ENCODE measurements at regions not wholly inside any gene's neighbourhood (a gene's known extent, or its start where the extent isn't known, plus 50 kb on each side); places are given as distances from the start of the nearest gene placed in this dataset.

GRCh38 chr10:4545062-4545461, 280.9 kb upstream of the AKR1E2 start (continued):
- TF ChIP-seq ZNF707 (tag by site-specific recombination; IDR thresholded peaks at IDR 0.05) (no peak), BCL6B (tag by site-specific recombination; IDR thresholded peaks at IDR 0.05) (no peak), ZNF280C (tag by site-specific recombination; IDR thresholded peaks at IDR 0.05) (no peak), ZNF544 (tag by site-specific recombination; IDR thresholded peaks at IDR 0.05) (no peak), ELK4 (IDR thresholded peaks at IDR 0.05; ENCODE audit: borderline replicate concordance, low read depth, low read length) (no peak), ZSCAN5A (tag by site-specific recombination; IDR thresholded peaks at IDR 0.05) (no peak)

GRCh38 chr10:4543938-4544533, 282.0 kb upstream of the AKR1E2 start:
- TF ChIP-seq ZNF596 (tag by site-specific recombination; IDR thresholded peaks at IDR 0.05), result no peak
- no peak for TF ChIP-seq ZNF521 (tag by site-specific recombination; IDR thresholded peaks at IDR 0.05)
- no peak for TF ChIP-seq SP3 (tag by site-specific recombination; IDR thresholded peaks at IDR 0.05)
- no peak for TF ChIP-seq ZNF580 (tag by site-specific recombination; IDR thresholded peaks at IDR 0.05)
- TF ChIP-seq ZNF175 (tag by site-specific recombination; IDR thresholded peaks at IDR 0.05), result no peak
- no peak for TF ChIP-seq ZNF138 (tag by site-specific recombination; IDR thresholded peaks at IDR 0.05; ENCODE audit: borderline replicate concordance)
- TF ChIP-seq ZBTB21 (tag by site-specific recombination; IDR thresholded peaks at IDR 0.05), result no peak
- no peak for TF ChIP-seq ZNF654 (tag by site-specific recombination; IDR thresholded peaks at IDR 0.05; ENCODE audit: low read depth)
- POLR2A ChIA-PET, result no interaction called here
- no peak overlapping the region for H3K27ac ChIP-seq (ENCODE audit: extremely low read depth, low read depth, low read length)
- no peaks in the 10 kb centered on the region; the same call in 1 of the 2 replicates for H3K9me3 ChIP-seq (ENCODE audit: control insufficient read depth, insufficient read depth, low read depth, low read length)
- CTCF ChIA-PET, result no interaction called here
- H3K4me1 ChIP-seq (ENCODE audit: control insufficient read depth, insufficient read depth, low read length), result no peaks in the 10 kb centered on the region
- no peak overlapping the region for H3K4me3 ChIP-seq (ENCODE audit: low read depth, low read length)
- H3K36me3 ChIP-seq (ENCODE audit: control insufficient read depth in 2 of 2, insufficient read depth in 1 of 2, low read length in 2 of 2), result no peaks in the 10 kb centered on the region

GRCh38 chr10:4541292-4541691, 284.7 kb upstream of the AKR1E2 start:
- POLR2A ChIA-PET, result no interaction called here
- Histone ChIP-seq H3K4me3 (ENCODE audit: low read depth, low read length) (no peak overlapping the region), H3K9me3 (ENCODE audit: control insufficient read depth, insufficient read depth, low read depth, low read length) (no peaks in the 10 kb centered on the region; the same call in 1 of the 2 replicates), H3K36me3 (ENCODE audit: control insufficient read depth in 2 of 2, insufficient read depth in 1 of 2, low read length in 2 of 2) (no peaks in the 10 kb centered on the region), H3K4me1 (ENCODE audit: control insufficient read depth, insufficient read depth, low read length) (no peaks in the 10 kb centered on the region), H3K27ac (ENCODE audit: extremely low read depth, low read depth, low read length) (no peak overlapping the region)
- CTCF ChIA-PET, result no interaction called here
- no peak for TF ChIP-seq YY2 (tag by site-specific recombination; IDR thresholded peaks at IDR 0.05)
- no peak for TF ChIP-seq GLI2 (tag by site-specific recombination; IDR thresholded peaks at IDR 0.05; ENCODE audit: borderline replicate concordance, low read depth)
- TF ChIP-seq ZBTB48 (tag by site-specific recombination; IDR thresholded peaks at IDR 0.05), result no peak
- no peak for TF ChIP-seq ZNF777 (tag by site-specific recombination; IDR thresholded peaks at IDR 0.05; ENCODE audit: borderline replicate concordance)
- no peak for TF ChIP-seq ZNF10 (tag by site-specific recombination; IDR thresholded peaks at IDR 0.05)
- no peak for TF ChIP-seq KLF9 (tag by site-specific recombination; IDR thresholded peaks at IDR 0.05; ENCODE audit: low read depth)
- TF ChIP-seq ZNF473 (tag by site-specific recombination; IDR thresholded peaks at IDR 0.05), result no peak
- TF ChIP-seq PRDM6 (tag by site-specific recombination; IDR thresholded peaks at IDR 0.05), result no peak
- no peak for TF ChIP-seq TCF7L2 (IDR thresholded peaks at IDR 0.05; ENCODE audit: borderline replicate concordance, low read depth, low read length)
- TF ChIP-seq ZNF610 (tag by site-specific recombination; IDR thresholded peaks at IDR 0.05; ENCODE audit: borderline replicate concordance), result no peak
- TF ChIP-seq ZBTB26 (tag by site-specific recombination; optimal IDR thresholded peaks at IDR 0.05), result no peak
